Superior temporal gyrus (tissue), 1 donor: ENCODE measurements at regions not wholly inside any gene's neighbourhood (a gene's known extent, or its start where the extent isn't known, plus 50 kb on each side); places are given as distances from the start of the nearest gene placed in this dataset.

Experiments
- DNase-seq: peaks from one replicate; pipeline ENCODE4 v3.0.0-alpha.2; 2016; ENCODE audit errors: extremely low spot score

DNA sequence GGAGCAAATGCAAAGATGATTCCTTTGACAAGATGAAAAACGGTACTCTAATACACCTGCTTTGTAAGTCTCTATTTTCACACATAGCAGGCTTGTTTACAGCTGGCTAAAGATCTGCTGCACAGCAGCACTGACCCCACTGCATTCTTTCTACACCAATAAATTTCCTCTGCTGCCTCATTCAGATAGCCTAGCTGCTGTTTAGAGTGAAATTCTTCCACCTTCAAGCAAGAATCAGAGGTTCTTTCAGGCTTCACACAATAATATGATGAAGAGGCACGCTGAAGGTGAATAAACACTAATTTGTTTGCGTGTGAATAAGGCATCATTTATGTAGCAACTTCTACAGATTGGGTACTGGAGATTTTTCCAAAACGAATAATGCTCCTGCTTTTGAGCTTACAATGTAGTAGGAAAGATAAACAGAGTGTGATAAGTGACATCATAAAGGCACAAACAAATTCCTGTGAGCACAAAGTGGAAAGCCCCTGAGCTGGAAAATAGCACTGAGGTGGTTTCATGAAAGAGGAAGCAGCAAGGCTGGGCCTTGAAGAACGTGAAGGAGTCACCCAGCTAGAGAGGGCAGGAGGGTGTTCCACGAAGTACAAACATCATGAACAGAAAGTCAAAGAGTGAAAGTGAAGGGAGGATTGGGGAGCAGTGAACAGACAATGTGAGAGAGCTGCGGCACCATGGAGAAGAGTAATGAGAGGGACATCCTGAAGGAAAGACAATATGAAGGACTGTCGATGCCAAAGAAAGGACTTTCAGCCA, 543.4 kb downstream of the CD83 start:
- DNase-seq = no peak

DNA sequence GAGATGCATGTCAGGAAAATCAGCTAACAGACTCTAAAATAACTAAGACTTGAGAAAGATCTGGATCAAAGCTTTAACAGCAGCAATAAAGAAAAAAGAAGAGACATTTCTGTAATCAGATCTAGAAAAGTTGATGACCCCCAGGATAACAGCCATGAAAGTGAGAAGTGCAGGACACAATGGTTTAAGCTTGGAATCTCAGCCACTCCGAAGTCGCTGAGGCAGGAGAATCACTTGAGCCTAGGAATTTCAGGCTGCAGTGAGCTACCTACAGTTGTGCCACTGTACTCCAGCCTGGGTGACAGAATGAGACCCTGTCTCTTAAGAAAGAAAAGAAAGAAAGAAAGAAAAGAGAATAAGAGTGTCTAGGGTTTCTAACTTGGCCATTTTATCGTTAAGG, 544.1 kb downstream of the CD83 start:
- DNase-seq = no peak

DNA sequence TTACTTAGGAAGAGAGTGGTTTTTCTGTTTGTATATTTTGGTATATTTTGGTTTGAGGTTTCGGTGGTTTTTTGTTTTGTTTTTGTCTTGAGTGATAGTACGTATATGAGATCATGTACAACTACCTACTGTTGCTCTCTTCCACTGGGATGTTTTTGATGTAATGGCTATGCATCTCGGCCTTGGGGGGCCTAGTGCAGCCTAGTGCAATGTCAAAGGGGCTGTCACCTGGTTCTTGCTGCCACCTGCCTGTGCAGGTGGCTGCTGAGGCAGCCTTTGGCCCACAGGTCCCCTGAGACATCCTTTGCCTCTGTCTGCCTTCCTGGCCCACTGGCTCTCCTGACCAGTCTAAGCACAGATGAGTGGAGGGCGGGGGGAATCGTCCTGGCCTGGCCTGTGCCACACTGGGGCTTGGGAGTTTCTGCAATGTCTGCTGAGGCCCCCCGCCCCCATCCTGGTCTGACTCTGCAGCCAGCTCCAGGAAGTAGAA, 546.6 kb downstream of the CD83 start:
- DNase-seq = no peak

DNA sequence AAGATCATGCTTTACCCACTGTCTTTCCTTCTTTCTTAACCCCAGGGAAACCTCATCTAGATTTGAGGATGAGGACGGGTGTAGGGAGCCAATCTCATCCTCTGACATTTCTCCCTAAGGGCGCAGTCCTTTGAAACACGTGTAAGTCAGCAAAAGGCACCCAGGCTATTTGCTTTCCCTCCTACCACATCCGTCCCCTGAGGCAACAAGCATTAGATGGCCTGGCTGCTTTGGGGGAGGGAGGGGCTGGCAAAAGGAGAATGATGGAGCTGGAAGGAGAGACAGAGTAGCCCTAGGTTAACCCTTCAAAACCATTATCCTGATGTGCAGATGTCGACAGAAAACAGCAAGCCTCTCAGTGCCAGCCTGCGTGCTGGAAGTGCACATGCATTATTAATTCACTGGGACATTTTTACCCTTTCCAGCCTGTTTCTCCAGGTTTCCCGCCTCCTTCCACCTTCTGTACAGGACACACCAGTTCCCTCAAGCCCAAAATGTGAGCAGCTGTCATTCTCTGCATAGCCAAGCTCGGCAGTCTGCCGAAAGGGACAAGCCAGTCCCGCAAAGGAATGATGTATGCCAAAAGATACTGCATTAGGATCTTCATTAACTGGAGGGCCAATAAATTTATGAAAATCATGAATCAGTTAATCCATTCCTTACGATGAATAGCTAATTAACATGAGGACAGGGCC, 547.2 kb downstream of the CD83 start:
- no peak for DNase-seq

DNA sequence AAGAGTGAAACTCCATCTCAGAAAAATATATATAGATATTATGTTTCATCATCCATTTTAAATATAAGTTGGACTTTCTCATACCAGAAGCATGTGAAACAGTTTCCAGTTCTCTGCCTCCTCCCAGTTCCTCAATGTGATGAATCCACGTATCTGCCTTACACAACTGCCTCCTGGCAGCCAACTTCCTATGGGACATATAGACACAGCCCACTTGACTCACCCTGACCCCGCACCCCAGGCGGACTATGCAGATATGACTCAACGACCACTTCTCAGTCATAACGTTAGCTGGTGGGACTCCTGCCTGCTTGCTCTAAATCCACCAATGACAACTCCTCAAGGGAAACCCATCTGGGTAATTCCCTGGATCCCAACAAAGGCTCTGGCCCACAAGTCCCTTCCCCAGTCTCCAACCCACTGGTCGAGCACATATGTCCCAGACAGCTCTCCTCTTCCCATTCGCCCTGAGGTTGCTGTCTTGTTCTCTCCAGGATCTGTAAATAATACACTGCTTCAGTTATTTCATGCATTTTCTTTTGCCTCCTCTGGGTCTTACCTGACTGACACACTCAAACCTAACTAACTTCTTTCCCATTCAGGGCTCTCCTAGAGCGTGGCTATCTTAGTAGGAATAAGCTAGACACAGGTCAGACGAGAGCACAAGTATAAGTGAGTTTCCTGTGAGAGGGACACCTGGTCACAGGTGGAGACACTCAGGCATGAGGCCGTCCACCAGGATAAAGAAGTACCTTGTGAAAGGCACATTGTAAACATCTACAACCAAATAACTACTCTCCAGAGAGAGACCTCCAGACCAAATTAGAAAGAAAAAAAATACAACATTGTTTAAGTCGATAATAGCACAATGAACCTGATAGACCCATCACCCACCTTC, 548.5 kb downstream of the CD83 start:
- no peak for DNase-seq

DNA sequence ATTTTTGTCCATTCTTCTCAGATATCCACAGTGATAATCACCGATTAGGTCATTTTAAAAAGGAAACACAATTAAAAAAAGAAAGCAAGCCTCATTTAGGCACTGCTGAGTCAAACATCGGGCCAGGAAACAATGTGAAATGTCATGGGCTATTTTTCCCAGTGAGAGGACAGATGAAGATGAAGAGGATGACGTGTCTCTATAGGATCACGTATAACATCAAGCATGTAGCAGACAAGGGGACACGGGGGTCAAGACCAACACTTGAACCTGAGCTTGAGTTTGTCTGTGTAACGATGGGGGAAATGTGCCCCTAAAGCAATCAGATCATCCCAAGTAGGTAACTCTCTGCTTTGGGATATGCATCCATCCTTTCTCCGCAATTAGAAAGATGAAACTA, 553.2 kb downstream of the CD83 start:
- no peak for DNase-seq

DNA sequence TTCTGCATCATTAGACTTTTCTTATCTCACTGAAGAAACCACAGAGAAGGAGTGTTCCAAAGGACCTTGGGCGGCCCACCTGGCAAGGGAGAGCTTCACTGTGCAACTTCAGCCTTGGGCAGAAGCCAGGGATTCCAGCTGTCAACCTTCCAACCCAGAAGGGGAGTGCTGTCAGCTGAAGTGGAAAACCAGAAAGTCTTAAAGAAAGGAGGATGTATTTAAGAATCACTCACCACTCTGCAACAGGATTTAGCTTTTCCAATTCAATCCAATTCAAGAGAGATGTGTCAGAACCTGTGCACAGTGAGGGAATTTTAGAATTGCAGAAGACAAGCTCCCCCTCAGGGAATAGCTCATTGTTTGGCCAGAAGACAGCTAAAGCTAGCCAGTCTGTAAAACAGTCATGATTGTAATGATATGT, 553.7 kb downstream of the CD83 start:
- DNase-seq = no peak

DNA sequence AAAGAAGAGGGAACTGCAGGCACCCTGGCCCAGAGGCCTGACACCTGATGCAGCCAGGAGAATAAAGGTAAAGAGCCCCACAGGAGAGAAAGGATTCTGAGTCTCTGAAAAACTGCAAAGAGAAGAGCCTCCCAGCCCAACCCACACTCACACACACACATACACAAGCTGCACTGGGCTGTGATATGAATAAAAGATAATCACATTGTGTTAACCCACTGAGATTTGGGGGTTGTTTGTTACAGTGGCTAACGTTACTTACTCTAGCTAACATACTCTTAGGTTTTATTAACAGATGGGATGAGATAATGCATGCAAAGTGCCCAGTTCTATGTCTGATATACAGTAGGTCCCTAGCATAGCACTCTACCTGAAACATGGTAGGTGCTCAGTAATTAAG, 554.4 kb downstream of the CD83 start:
- DNase-seq = no peak

DNA sequence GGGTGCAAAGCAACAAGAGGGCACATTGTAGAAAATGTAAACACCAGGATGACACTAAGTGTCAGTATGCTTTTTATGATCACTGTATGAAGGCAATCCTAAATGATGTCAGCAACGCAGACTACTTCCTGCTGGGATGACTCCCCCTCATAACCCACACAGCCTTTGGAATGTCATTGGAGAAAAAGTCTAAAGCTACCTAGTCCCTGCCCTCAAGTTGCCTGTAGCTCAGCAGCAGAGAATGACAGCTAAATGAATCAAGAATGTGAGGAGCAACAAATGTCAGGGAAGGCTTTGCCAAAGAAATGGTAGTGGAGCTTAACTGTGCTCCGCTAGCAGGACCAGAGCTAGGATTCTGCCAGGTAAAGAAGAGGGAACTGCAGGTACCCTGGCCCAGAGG, 555.6 kb downstream of the CD83 start:
- DNase-seq = no peak

DNA sequence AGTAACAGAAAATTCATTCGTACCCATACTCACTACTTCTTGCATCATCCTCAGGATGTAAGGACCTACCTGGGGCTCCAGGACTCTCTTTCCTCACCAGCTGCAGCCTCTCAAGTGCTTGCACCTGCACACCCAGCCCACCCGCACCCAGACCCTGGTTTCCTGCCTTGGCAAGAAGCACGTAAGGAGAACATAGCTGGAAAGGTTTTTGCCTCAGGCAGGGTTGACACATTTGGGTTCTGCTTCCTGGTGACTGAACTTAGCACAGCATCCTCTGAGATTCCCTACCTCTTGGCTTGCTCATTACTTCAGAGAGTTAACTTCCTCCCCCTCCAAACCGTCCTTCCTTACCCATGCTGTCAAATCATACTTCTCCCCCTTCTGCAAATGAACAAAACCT, 556.9 kb downstream of the CD83 start:
- no peak for DNase-seq

DNA sequence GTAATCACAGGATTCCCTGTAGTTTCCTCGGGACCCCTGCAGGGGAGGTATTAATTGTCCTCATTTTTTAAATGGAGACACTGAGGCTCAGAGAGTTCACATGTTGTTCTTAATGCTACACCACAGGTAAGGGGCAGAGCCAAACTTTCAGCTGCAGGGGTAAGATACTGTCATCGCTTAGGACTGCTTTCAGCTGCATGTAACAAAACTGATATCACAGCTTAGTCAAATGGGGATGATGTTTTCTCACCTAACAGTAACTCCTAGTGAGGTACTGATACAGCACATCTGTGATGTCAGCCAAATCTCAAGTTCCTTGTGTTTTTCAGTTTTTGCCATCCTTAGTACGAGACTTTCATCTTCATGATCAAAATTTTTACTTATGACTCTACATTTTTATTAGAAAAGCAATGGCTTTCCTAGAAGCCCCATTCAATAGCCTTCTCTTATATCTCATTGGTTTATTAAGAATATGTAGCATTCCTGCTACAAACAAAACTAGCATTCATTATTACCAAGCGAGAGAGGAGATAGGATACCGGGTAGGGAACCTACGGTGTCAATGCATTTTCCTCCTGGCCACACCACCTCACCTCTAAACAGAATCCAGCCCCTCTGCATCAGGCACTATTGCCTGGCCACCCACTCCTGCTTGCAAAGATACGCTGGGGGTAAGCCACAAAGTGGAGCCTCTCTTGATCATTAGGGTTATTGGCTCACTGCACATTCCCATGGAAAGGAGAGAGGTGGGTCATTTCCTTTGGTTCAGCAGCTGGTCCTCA, 557.5 kb downstream of the CD83 start:
- no peak for DNase-seq

DNA sequence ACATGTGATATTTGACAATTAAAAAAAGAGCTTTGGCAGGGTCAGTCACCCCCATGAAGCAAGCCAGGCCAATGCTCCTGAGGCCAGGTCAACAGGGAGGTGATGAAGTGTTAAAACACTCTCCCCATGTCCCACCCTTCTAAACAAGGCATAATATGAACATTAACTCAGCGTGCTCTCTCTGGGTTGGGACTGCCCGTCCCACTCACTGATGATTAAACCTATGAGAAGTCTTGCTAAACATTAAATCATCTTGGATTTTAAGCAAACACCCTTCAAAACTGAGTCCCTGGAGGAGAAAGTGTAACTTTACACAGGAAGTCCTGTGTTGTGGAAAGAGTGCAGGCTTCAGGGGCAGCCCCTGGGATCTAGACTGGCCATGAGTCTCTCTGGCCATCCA, 558.5 kb downstream of the CD83 start:
- no peak for DNase-seq

DNA sequence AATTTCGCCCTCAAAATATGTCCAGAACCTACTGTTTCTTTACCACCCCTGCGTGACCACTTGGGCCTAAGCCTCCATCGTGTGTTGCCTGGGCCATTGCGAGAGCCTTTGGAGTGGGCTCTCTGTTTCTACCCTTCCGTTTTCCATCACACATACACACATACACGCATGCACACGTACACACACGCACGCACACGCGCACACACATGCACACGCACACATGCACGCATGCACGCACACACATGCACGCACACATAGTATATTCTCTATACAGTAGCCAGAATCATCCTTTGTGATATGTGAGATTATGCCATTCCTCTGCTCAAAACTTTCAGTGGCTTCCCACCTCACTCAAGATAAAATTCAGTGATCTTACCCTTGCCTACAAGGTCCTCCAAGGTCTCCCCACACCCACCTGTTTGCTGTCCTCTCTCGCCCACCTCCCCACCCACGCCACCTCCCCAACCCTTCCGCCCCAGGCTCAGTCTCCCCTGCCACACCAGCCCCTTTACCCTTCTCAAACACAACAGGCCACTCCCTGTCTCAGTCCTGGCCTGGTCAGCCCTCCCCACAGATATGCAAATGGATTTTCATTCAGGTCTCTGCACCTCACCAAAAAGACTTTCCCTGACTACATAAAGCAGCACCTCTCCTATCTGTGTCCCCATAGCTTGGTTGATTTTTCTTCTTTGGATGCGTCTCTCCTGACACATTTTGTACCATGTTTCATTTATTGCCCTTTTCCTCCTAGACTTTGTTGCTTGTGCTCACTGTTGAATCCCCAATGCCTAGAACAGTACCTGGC, 559.6 kb downstream of the CD83 start:
- no peak for DNase-seq

DNA sequence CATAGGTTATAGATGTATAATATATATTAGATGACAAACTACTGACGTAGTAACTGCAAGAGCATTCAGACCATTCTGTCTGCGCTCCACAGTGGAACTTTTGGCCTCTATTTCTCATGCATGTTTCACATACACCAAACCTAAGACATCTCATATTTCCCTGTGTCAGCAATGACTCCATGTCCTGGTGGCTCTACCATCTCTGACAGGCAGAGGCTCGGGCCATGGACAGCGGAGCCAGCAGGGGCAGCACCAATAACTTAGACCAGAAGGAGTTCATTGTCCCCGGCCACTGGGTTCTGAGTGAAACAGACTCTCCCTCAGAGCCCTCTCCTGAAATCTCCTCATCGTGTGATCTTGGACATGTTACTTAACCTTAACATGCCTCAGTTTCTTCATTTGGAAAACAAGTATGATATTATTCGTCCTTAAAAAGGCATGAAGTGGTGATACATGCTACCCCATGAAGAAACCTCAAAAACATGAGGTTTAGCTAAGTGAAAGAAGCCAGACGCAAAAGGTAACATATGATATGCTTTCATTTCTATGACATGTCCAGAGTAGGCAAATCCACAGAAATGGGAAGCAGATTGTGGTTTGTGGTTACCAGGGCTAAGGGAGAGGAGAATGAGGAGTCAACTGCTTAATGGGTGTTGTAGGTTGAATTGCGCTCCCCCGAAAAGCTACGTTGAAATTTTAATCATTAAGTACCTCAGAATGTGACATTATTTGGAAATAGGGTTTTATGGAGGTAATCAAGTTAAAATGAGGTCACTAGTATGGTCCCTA, 564.0 kb upstream of the JARID2 start:
- no peak for DNase-seq

DNA sequence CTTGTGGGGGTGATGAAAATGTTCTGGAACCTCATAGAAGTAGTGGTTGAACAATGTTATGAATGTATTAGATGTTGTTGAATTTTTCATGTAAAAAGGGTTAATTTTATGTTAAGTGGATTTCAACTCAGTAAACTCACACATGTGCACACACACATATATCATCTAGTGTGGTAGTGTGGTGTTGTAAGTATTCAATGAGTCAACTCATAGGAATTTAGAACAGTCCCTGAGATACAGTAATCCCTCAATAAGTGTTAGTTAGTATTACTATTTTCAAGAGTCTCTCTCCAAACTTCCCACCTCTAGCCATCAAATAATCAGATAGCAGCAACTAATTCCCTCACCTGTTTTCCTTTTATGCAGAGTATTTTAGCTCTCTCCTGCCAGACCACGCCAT, 563.1 kb upstream of the JARID2 start:
- no peak for DNase-seq

DNA sequence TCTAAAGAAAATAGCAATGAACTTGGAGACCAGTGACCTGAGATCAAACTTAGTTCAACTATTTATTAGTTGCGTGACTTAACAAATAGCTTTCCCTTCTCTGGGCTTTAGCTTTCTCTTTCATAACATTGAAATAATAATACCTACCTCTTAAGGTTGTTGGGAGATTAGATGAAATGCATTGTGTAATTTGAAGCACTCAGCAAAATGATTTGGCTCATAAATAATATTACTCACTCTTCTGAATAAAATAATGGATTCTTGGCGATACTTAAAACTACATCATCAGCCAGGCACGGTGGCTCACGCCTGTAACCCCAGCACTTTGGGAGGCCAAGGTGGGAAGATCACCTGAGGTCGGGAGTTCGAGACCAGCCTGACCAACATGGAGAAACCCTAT, 556.2 kb upstream of the JARID2 start:
- DNase-seq = no peak

DNA sequence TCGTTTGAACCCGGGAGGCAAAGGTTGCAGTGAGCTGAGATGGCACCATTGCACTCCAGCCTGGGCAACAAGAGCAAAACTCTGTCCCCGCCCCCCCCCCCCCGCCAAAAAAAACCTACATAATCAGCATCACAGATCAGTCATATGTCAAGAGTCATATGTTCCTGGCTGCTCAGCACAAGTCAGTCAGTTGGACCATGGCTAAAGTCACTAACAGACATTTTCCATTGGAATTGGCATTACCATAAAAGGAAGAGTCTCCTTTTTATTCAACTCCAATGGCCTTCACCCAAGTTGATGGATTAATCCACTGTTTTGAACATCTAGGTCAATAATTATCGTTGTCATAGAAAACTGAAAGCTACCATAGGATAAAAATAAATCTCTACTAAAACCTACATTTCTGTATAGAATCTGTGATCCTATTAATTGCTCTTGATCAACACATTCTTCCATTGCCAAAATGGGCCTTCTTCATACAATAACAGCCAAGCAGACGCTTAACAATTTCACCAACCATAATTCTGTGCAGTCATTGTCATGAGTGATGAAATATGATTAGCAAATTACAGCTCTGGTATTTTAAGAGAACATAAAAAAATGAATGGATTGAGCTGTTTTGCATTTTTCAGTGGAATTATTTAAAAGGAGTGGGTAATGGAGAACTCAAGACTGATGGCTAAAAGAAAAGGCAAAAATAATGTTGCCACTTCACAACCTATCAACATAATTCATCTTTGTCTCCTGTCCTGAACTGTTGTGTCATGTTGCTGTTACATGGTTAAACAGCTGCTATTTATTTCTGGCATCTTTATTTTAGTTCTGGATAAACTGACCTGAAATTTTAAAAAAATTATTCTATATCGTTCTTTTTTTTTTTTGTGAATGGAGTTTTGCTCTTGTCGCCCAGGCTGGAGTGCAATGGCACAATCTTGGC, 555.5 kb upstream of the JARID2 start:
- no peak for DNase-seq

DNA sequence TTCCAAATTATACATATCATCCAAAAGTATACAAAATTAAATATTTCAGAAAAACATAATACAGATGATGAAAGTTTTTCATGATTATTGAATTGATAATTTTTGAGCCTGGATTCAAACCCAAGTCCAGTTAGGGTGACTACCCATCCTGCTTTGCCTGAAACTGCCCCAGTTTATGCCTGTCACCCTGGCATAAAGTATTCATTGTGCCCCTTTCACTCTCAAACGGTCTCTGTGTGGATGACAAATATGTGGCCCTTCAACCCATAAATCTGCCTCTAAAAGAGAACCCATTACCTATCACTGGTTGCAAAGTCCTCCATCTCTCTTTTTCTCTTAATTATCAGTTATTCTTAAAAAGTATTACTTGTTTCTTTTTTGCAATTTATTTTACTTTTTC, 553.7 kb upstream of the JARID2 start:
- DNase-seq = no peak
